ENCODE measurements at regions not wholly inside any gene's neighbourhood (a gene's known extent, or its start where the extent isn't known, plus 50 kb on each side); places are given as distances from the start of the nearest gene placed in this dataset.
"Not testable (repeated sequence)": the region's sequence is repeated elsewhere in the genome, so short reads cannot be mapped to it uniquely, and the experiment has no call there.

- no peak for DNase-seq
Measured at GRCh38 chr3:124325248-124325647, 333.3 kb upstream of the ROPN1 start.

- no peak for DNase-seq
Measured at GRCh38 chr3:124329723-124330122, 337.8 kb upstream of the ROPN1 start.

- DNase-seq, result no peak
Measured at GRCh38 chr3:124333931-124334640, 342.2 kb upstream of the ROPN1 start.

- DNase-seq, result no peak
Measured at GRCh38 chr3:124336067-124336656, 344.2 kb upstream of the ROPN1 start.

- no peak for DNase-seq
Measured at GRCh38 chr3:124345845-124346244, 353.9 kb upstream of the ROPN1 start.

GRCh38 chr3:124346487-124346886, 354.6 kb upstream of the ROPN1 start:
- no peak for DNase-seq

GRCh38 chr3:124347418-124347817, 355.5 kb upstream of the ROPN1 start:
- no peak for DNase-seq

- not testable (repeated sequence) for DNase-seq
Measured at GRCh38 chr3:124348555-124348954, 356.6 kb upstream of the ROPN1 start.

GRCh38 chr3:124351430-124352148, 359.7 kb upstream of the ROPN1 start:
- DNase-seq, result no peak

- no peak for DNase-seq
Measured at GRCh38 chr3:124352149-124352539, 360.2 kb upstream of the ROPN1 start.

- DNase-seq, result no peak
Measured at GRCh38 chr3:124353691-124354090, 361.8 kb upstream of the ROPN1 start.

GRCh38 chr3:124354150-124354549, 362.2 kb upstream of the ROPN1 start:
- DNase-seq, result no peak

- no peak for DNase-seq
Measured at GRCh38 chr3:124358156-124358555, 366.2 kb upstream of the ROPN1 start.

- no peak for DNase-seq
Measured at GRCh38 chr3:124360155-124360554, 368.2 kb upstream of the ROPN1 start.

GRCh38 chr3:124360563-124360962, 368.6 kb upstream of the ROPN1 start:
- no peak for DNase-seq

GRCh38 chr3:124361566-124361965, 368.7 kb upstream of the UMPS start:
- DNase-seq, result no peak

- no peak for DNase-seq
Measured at GRCh38 chr3:124362455-124362854, 367.8 kb upstream of the UMPS start.

- DNase-seq, result no peak
Measured at GRCh38 chr3:124363476-124363875, 366.8 kb upstream of the UMPS start.

- DNase-seq, result no peak
Measured at GRCh38 chr3:124364317-124365020, 365.8 kb upstream of the UMPS start.

GRCh38 chr3:124366655-124367054, 363.6 kb upstream of the UMPS start:
- not testable (repeated sequence) for DNase-seq

GRCh38 chr3:124372775-124373174, 357.5 kb upstream of the UMPS start:
- no peak for DNase-seq

GRCh38 chr3:124373524-124373923, 356.7 kb upstream of the UMPS start:
- no peak for DNase-seq

- no peak for DNase-seq
Measured at GRCh38 chr3:124374583-124374982, 355.7 kb upstream of the UMPS start.
